ENCODE measurements at regions not wholly inside any gene's neighbourhood (a gene's known extent, or its start where the extent isn't known, plus 50 kb on each side); places are given as distances from the start of the nearest gene placed in this dataset.

DNA sequence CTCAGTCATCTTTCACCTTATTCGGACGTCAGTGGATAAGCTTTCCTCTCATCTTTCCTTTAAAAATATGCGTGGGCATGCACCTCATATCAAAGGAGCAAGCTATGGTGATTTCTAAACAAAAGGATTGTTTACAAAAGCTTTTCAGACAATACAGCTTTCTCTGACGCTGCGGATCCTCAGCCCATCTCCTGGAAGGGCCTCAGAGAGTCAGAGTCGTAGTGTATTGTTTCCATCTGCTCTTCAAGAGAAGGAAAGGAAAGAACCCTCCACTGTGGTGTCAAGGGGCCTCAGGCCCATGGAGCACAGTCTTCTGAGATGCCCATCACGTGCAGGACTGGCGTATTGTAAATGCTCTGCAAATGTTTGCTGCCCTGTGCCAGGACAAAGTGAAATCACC is 163.4 kb upstream of the MAP1B start:
- no peak for DNase-seq (ENCODE audit: low read depth in 3 of 3, low spot score in 1 of 3)

DNA sequence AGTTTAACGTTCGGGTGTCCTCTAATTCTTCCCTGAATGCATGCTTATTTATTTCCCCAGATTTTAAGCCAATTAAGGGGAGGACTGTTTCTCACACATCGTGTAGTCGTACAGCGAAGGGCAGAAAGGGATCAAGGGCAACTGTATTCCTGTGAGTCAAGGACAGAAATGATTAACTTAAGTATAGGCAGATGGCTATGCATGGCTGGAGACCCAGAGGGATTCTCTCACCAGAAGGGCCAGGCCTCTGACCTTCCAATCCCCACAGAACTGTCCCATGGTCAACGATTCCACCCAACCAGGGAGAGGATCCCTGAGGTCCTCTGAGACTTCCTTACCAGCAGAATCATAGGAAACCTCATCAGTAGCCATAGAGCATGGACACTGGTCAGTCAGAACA is 161.8 kb upstream of the MAP1B start:
- no peak for DNase-seq (ENCODE audit: low read depth in 3 of 3, low spot score in 1 of 3)

DNA sequence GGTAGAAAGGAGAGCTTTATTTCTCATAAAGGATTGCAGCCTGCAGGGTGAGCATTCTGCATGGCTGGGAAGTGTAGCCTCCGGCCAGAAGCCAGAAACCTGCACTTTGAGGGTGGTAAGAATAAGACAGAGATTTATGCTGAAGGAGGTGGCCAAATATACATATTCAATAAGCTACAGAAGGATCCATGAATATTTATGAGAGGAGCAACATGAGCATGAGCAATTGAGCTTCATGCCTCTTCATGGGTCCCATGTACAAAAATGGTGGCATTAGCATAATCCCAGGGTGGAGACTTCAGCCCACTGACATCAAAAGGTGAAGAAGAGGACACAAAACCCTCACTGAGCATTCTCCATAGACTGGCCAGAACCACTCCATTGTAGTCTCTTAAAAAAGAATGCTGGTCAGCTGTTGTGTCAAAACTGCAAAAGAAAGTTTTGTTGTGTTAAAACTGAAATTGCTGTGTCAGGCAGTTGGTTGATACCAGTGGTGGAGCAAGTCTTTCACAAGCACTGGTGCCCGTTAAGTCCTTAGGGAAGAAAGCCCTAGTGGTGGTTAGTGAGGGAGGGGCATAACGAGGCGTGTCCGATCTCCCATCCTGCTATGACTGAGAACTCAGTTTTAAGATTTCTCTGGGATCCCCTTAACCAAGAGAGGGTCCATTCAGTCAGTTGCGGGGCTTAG is 160.8 kb upstream of the MAP1B start:
- no peak for DNase-seq (ENCODE audit: low read depth in 3 of 3, low spot score in 1 of 3)

DNA sequence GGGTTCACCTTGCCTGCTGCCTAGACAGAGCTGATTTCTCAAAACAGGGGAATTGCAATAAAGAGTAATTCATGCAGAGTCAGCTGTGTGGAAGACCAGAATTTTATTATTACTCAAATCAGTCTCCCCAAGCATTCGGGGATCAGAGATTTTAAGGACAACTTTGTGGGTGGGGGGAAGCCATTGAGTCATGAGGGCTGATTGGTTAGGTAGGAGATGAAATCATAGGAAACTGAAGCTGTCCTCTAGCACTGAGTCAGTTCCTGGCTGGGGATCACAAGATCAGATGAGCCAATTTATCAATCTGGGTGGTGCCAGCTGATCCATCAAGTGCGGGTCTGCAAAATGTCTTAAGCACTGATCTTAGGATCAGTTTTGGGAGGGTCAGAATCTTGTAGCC is 159.1 kb upstream of the MAP1B start:
- no peak for DNase-seq (ENCODE audit: low read depth in 3 of 3, low spot score in 1 of 3)

DNA sequence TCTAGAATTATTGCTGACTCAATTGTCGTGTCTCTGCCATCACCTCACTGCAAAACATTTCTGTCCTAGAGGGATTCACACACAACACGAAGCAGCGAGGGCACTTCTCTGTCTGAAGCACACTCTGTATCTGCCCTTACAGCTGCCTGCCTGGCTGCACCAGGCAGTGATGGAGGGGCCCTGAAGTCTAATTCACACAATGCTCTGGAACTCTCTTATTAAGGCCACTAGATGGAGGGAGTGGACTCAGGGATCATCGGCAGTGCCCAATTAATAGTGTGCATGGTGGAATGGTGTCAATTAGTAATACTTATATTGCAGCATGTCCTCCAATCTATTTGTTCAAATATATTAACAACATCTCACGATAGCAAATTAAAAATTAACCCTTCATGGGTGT is 157.5 kb upstream of the MAP1B start:
- DNase-seq (ENCODE audit: low read depth in 3 of 3, low spot score in 1 of 3): no peak

DNA sequence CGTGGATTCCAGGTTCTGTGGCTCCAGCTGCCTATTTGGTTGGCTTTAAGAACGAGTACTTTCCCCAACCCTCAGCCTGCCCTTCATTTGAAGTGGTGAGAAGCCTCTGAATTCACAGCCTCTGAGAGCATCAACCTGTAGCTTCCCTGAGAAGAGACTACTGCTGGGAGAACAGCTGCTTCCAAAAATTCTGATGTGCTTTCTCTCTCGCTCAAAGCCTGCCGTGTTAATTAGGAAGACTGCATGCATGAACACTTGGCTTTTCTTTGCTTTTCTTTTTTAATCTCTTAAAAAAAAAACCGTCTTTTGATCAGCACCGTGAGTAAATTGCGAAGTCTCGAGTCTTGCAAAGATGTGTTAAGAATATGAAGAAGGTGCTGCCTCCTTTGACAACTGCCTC is 153.4 kb upstream of the MAP1B start:
- no peak for DNase-seq (ENCODE audit: low read depth in 3 of 3, low spot score in 1 of 3)

DNA sequence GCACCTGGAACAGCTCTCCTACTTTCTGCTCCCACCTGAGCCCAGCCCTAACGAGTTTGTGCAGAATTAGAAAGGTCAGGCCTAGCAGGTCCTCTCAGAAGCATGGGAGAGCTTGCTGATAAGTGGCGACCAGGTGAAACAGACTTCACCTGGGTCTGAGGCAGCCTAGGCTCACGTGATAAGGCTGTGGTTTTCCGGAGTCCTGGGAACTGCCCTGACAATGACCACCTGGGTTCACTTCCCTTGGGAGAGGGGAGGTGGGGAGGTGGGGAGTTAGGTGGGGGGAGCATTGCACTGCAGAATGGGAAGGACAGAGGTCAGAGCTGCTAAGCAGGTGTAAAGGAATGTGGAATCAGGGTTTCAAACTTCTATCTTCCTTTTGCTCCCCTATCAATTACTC is 152.9 kb upstream of the MAP1B start:
- no peak for DNase-seq (ENCODE audit: low read depth in 3 of 3, low spot score in 1 of 3)

DNA sequence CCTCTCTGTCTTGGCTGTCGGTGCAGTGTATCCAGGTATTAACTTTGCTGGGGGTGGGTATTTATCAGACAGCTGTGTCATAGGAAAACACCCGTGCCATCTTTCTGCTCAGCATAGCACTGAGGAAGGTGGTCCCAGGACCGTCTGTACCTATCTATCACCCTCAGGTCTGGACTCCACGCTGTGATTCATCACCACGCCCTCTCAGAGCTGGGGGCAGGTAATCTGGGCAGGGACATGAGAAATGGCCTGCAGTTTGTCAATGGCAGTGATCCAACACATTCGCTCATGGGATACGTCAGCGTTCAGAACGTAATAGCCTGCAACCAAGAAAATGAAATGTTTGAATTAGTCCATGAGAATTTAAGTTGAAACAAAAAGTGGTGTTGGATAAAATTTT is 151.6 kb upstream of the MAP1B start:
- no peak for DNase-seq (ENCODE audit: low read depth in 3 of 3, low spot score in 1 of 3)

DNA sequence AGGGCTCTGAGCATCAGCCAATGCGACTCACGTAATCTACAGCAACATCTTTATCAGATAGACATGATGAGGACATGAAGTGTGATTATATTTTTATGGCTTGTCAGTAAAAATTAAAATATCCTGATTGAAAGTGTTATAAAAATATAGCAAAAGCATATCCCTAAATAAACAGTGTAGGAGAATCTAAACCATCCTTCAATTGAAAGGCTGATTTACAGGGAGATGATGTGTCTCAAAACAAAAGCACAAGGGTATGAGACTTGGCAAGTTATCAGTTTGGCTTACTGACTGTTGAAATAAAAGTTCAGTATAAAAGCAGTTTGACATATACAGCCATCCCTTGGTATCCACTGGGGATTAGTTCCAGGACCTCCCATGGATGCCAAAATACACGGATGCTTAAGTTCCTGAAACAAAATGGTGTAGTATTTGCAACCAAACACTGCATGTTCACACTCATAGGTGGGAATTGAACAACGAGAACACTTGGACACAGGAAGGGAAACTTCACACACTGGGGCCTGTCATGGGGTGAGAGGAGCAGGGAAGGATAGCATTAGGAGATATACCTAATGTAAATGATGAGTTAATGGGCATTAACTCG is 149.9 kb upstream of the MAP1B start:
- no peak for DNase-seq (ENCODE audit: low read depth in 3 of 3, low spot score in 1 of 3)

DNA sequence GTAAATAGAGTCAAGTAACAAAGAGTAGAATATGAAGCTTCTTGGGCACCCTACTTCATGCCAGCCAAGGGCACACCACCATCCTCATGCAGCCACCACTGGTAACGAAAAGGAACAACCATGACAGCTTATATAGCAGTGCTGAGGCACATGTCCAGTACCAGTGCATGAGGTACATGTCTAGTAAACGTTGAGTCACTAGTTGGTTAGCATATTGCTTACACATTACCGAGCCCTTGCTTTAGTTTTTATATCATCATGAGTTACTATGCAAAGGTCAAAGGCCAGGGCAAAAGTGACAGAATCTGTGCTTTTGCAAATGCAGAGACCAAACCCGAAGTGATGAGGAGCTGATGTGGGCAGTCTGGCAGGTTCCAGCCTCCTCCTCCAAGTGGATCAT is 147.1 kb upstream of the MAP1B start:
- DNase-seq (ENCODE audit: low read depth in 3 of 3, low spot score in 1 of 3): no peak

DNA sequence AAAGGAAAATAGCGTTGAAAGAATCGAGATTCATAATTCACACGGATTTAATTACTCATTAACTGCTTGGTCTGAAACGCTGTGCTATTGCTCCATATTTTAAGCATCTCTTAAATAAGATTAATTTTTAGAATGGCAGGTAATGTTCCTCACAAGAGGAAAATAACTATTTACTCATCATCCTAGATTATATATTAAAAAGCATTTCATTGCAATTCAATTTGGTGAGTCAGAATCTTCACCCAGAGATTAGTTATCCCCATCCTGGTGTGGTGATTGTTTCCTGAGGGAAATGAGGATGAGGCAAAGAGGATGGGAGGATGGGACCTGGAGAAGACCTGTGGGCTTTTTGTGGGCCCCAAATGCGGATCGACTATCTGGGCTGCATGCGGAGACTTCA is 145.5 kb upstream of the MAP1B start:
- no peak for DNase-seq (ENCODE audit: low read depth in 3 of 3, low spot score in 1 of 3)

DNA sequence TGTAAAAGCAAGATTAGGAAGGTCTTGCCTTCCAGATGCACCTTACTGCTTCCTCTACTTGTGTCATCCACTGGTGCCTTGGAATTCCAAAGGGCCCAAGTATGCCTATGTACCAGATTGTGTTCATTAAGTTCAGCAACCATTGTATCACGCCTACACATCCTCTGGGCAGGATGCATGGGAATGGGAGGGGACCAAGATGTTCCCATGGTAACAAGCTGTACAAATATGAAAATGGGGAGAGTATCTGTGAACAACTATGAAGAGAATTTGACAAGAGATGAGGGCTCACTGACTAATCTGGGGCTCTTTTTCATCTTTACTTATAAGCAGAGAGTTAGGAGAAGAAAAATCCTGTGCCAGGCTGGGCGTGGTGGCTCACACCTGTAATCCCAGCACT is 137.8 kb upstream of the MAP1B start:
- no peak for DNase-seq (ENCODE audit: low read depth in 3 of 3, low spot score in 1 of 3)

DNA sequence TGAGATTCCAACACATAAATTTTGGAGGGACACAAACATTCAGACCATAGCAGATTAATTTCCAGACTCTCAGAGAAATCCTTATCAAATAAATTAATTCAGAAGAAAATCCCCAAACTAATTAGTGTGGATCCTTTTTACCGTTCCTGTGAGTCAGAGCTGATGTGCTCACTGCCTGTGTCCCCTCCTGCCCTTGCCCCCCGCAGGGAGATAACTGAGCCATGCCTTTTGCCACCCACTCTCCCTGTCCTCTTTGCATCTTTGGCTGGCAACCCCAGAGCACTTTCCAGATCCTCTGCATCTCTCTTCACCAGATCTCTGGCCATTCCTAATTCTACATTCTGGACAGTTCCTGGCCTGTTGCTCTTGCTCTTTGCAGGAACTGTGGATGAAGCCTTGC is 135.4 kb upstream of the MAP1B start:
- DNase-seq (ENCODE audit: low read depth in 3 of 3, low spot score in 1 of 3): no peak

DNA sequence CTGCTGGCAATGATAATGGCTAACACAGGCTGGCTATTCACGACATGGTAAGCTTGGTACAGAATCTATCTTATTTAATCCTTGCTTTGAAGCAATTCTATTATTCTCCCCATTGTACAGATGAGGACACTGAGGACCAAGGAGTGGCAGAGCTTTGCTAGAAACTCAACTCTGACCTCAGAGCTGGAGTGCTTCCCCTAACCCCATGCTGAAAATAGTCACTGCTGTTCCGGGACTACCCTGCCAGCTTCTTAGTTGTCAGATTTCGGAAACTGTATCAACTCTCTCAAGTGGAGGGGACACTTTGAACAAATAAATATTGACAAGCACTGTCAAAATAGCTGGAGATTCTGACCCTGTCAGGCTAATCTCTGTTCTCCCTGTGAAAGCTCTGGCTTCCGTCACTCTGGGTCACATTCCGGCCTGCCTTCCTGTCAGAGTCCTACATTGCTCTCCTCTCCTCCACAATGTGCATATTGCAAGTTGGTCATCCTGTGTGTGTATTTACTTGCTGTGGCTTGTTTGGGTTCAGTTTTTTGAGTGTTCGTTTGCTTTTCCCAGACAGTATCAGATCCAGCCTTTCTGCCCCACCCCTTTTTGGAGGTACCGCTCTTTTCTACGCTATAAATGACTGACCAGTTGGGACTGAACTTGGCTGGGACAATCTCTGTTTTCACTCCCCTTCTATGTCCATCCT is 134.3 kb upstream of the MAP1B start:
- no peak for DNase-seq (ENCODE audit: low read depth in 3 of 3, low spot score in 1 of 3)

DNA sequence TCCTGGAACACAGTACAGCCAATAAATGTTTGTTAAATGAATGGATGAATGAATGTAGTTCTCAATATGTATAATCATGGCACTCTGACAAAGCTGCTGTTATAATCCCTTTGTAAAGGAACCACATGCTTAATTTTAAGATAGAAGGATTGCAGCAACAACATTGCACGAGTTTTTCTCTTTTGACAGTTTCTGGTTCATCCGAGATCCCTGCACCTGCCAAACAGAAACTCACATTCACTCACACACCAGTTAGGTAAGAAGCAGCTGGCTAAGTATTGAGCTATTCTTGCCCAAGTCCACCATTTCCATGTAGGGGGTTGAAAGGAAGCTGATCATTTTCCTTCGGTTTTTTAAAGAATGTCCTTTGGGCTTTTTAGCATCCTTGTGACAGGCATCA is 133.7 kb upstream of the MAP1B start:
- no peak for DNase-seq (ENCODE audit: low read depth in 3 of 3, low spot score in 1 of 3)

DNA sequence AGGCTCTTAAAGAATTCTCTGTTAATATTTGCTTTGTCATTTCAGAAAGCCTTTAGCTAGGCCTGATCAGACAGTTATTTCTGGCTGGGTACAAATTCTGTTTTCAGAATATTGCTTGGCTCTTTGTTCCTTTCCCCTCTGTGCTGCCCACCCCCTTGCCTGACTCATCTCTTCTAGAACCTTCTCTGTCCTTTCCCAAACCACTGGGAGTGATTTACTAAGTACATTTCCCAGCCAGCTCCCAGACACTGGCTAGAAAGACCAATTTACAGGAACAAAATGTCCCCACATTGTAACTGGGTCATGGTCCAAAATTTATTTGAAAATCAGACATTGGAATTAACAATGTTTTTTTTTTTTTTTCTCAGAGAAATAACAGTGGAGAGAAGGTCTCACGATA is 133.1 kb upstream of the MAP1B start:
- no peak for DNase-seq (ENCODE audit: low read depth in 3 of 3, low spot score in 1 of 3)

DNA sequence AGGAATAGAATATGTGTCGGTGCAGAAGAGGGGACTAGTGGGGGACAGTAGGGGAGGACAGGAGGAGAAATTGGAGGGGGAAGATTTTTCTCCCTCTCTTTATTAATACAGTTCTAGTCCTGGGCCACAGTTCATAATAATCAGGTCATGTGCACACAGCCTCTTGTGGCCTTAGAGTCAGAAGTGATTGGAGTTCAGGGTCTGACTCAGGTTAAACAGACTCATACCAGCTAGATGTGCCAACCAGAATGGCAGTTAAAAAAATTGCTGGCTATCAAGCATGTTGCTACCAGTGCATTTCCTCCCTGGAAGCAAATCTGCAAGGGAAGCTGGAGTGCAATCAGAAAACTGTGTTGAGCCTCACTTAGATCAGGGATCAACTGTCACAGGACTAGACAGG is 132.7 kb upstream of the MAP1B start:
- DNase-seq (ENCODE audit: low read depth in 3 of 3, low spot score in 1 of 3): no peak

DNA sequence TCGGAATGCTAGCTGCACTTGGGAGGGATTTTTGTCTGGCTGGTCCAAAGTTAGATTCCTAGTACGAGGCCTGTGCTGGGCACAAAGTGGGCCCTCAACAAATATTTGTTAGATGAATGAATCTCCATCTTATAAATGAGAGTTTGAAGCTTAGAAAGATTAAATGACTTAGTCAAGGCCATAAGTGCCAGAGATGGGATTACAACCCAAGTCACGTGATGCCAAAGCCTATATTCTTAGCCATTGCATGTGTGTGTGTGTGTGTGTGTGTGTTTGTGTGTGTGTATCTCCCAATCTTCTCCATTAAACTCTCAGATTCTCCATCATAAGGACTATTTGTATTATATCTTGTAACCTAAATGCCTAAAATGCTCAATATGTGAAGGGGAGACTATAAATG is 130.8 kb upstream of the MAP1B start:
- no peak for DNase-seq (ENCODE audit: low read depth in 3 of 3, low spot score in 1 of 3)

DNA sequence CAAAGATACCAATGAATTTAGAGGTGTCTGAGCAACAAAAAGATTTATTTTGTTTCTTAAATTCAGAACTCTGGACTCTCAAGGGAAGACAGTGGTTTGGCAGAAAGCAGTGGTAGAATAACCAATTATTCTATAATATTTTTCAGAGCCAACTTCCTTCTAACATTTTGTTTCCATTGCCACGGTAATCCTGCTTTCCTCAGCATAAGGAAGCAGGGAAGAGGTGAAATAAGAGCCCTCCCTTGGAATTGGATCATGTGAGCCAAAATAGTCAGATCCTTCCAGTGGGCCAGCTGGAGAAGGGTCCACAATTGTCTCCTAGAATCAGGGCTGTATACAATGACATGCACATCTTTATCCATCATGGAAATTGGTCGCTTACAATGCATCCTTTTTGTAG is 130.0 kb upstream of the MAP1B start:
- no peak for DNase-seq (ENCODE audit: low read depth in 3 of 3, low spot score in 1 of 3)

DNA sequence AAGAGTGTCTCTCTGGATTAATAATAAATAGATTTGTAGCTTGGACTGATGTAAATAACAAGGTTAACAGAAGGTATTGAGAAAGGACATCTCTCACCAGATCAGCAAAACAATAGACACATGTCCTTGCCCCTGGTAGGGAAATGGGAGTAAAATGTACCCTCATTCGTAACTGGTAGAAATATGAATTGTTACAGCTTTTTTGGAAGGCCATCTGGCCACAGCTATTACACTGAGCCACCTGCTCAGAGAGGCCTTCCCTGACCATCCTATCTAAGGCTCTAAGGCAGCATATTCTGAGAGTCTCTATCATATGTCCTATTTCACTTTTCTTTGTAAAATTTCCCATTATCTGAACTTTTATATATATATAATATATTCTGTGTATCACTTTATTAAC is 129.1 kb upstream of the MAP1B start:
- no peak for DNase-seq (ENCODE audit: low read depth in 3 of 3, low spot score in 1 of 3)

DNA sequence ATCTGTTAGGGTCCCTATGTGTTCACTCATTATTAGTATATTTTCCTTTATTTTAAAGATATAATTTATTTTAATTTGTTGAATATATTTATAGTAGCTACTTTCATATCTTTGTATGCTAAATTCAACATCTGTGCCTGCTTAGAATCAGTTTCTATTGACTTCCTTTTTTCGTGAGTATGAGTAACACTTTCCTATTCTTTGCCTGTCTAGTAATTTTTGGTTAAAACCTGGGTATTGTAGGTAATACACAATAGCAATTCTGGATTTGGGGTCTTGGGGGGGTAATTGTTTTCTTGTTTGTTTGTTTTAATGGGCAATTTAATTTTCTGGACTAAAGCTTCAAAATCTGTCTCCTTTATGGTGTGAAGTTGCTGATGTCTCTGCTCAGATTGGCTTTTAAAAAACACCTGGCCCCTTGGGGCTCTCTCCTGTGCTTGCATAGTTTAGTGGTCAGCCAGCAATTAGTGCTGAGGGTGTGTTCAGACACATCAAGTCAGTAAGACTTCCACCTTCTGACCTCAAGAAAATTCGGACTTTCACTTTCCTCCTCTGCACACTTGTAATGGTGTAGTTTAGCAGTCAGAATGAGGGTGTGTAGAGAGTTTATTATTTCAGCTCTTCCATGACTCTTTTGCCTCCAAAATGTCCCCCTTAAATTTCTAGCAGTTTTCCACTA is 124.4 kb upstream of the MAP1B start:
- no peak for DNase-seq (ENCODE audit: low read depth in 3 of 3, low spot score in 1 of 3)

DNA sequence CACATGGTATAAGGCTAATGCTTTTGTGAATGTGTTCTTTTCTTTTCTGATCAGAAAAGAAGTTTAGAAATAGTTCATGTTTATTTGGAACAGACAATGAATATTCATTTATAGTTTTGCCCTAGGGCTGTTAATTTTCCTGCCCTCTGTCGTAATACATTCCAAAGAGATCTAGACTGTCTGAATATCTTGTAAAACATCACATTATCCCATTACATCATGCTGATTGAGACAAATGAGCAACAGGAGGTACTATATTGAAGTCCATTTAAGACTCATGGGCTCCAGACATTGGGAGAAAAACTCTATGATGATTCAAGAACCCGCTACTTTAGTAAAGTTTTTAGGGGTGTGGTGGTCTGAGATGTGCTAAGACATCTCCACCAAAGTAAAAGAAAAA is 121.2 kb upstream of the MAP1B start:
- DNase-seq (ENCODE audit: low read depth in 3 of 3, low spot score in 1 of 3): no peak
